ENCODE measurements at regions not wholly inside any gene's neighbourhood (a gene's known extent, or its start where the extent isn't known, plus 50 kb on each side); places are given as distances from the start of the nearest gene placed in this dataset.

DNA sequence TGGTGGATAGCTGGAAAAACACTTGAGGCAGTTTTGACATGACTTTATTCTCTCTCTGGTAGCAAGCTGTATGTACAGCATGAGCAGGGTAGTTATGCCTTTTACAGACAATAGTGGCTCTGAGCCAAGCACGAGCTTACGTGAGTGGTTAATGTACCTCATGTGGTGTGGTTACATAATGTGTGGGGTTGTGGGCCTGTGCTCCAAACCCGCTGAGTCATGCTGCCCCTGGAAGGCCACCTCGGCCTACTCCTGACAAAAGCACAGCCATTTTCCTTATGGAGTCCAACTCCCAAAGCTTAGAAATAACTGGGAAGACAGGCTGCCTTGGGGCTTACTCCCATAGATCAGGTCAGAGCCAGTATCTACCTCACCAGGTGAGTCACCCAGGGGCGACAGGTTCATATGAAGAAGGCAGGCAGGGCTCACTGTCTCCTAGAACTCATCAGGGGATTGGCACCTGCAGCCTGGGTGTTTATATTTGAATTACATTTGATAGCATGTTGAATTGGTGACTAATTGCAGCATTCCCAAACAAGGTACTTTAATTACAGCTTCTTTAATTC lies 404.5 kb downstream of the ADRA2A start (continued):
- TF ChIP-seq, protein P1, sequence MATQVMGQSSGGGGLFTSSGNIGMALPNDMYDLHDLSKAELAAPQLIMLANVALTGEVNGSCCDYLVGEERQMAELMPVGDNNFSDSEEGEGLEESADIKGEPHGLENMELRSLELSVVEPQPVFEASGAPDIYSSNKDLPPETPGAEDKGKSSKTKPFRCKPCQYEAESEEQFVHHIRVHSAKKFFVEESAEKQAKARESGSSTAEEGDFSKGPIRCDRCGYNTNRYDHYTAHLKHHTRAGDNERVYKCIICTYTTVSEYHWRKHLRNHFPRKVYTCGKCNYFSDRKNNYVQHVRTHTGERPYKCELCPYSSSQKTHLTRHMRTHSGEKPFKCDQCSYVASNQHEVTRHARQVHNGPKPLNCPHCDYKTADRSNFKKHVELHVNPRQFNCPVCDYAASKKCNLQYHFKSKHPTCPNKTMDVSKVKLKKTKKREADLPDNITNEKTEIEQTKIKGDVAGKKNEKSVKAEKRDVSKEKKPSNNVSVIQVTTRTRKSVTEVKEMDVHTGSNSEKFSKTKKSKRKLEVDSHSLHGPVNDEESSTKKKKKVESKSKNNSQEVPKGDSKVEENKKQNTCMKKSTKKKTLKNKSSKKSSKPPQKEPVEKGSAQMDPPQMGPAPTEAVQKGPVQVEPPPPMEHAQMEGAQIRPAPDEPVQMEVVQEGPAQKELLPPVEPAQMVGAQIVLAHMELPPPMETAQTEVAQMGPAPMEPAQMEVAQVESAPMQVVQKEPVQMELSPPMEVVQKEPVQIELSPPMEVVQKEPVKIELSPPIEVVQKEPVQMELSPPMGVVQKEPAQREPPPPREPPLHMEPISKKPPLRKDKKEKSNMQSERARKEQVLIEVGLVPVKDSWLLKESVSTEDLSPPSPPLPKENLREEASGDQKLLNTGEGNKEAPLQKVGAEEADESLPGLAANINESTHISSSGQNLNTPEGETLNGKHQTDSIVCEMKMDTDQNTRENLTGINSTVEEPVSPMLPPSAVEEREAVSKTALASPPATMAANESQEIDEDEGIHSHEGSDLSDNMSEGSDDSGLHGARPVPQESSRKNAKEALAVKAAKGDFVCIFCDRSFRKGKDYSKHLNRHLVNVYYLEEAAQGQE (IDR thresholded peaks at IDR 0.05; ENCODE audit: low read depth, low read length), result no peak
- TF ChIP-seq SMAD1 (IDR thresholded peaks at IDR 0.05; ENCODE audit: low read depth, partially characterized antibody) (no peak), RAD51 (IDR thresholded peaks at IDR 0.05) (no peak), NFYB (IDR thresholded peaks at IDR 0.05; ENCODE audit: insufficient read depth, low read depth, low read length) (no peak), CBX5 (IDR thresholded peaks at IDR 0.05; ENCODE audit: low read depth) (no peak), ZSCAN29 (IDR thresholded peaks at IDR 0.05) (no peak), MXI1 (IDR thresholded peaks at IDR 0.05; ENCODE audit: low read depth, low read length) (no peak), NBN (IDR thresholded peaks at IDR 0.05) (no peak), SIX5 (IDR thresholded peaks at IDR 0.05; ENCODE audit: low read depth, low read length, severe bottlenecking) (no peak), IKZF2 (IDR thresholded peaks at IDR 0.05) (no peak)

DNA sequence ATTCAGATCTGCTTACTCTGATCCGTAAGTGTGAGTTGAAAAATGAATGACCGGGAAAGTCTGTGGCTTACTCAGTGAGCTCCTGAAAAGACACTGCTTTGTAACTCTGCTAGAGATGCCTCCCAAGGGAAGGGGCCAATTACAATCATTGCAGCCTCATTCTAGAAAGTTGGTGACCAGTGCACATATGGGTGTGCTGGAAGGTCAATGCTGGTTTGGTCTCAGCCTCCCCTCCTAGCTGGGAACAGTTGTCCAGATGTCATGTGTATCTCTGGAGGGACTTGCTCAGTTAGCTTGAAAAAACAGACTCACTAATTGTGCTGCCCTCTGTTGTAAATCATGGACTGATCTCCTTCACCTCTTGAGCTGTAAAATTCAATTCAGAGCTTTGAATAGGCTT lies 405.0 kb downstream of the ADRA2A start:
- Histone ChIP-seq H3K9ac (ENCODE audit: control insufficient read depth, insufficient read depth, low read length) (no peak overlapping the region), H2AFZ (ENCODE audit: control insufficient read depth, low read depth, low read length) (no peak overlapping the region), H3K4me2 (ENCODE audit: control insufficient read depth, insufficient read depth) (no peak overlapping the region), H3K27ac (ENCODE audit: control insufficient read depth, insufficient read depth) (no peak overlapping the region), H3K79me2 (ENCODE audit: control insufficient read depth, insufficient read depth, low read length) (no peaks in the 10 kb centered on the region), H3K4me1 (ENCODE audit: control insufficient read depth, insufficient read depth, low read length) (no peaks in the 10 kb centered on the region), H4K20me1 (ENCODE audit: control insufficient read depth, insufficient read depth) (no peaks in the 10 kb centered on the region), H3K4me3 (no peak overlapping the region), H3K9me3 (replicated peaks; ENCODE audit: control insufficient read depth, insufficient read depth, low read length) (no peaks in the 10 kb centered on the region), H3K36me3 (ENCODE audit: control insufficient read depth in 2 of 2, insufficient read depth in 2 of 2, low read length in 1 of 2) (no peaks in the 10 kb centered on the region), H3K27me3 (replicated peaks in 1 of 2; ENCODE audit: control insufficient read depth in 2 of 2, insufficient read depth in 2 of 2, low read length in 1 of 2) (no peaks in the 10 kb centered on the region)
- ChIA-PET CTCF (interaction anchor here (1.0 to 1.1 kb wide), 2 partner anchors 14 to 15 kb away, joined by 3 to 4 read pairs; no protein-coding TSS in a partner anchor), SMC1A (ENCODE audit: uncharacterized antibody, unreplicated experiment) (interaction anchor here (1.1 to 1.6 kb wide), 2 partner anchors 8 to 15 kb away, joined by 3 to 4 read pairs; no protein-coding TSS in a partner anchor), POLR2A (no interaction called here), RAD21 (ENCODE audit: unreplicated experiment) (no interaction called here)
- TF ChIP-seq TAF1 (IDR thresholded peaks at IDR 0.05; ENCODE audit: borderline replicate concordance, low read depth, low read length) (no peak), NFYB (IDR thresholded peaks at IDR 0.05; ENCODE audit: insufficient read depth, low read depth, low read length) (no peak), RELA (IDR thresholded peaks at IDR 0.05; ENCODE audit: borderline replicate concordance, partially characterized antibody) (no peak), BRCA1 (IDR thresholded peaks at IDR 0.05; ENCODE audit: low read depth, low read length) (no peak), CHD2 (IDR thresholded peaks at IDR 0.05; ENCODE audit: borderline replicate concordance, low read depth, low read length) (no peak), MXI1 (IDR thresholded peaks at IDR 0.05; ENCODE audit: low read depth, low read length) (no peak), NFIC (IDR thresholded peaks at IDR 0.05; ENCODE audit: low read depth, low read length) (no peak), BACH1 (IDR thresholded peaks at IDR 0.05; ENCODE audit: borderline replicate concordance) (no peak)
- intact Hi-C loops (cut with micrococcal nuclease; ENCODE audit: unreplicated experiment), result no loop called here
- BruUV-seq (replicated peaks), result no TSS peak
- in situ Hi-C loops (cut with MboI), result no loop called here
- DNase-seq (ENCODE audit: low read depth, low spot score) (no peak), ATAC-seq (no peak), FAIRE-seq (no peak)
- 38% methylated on average over 2 of the region's 2 CpGs for WGBS (ENCODE audit: insufficient coverage, insufficient replicate concordance, low lambda C conversion rate, missing lambda C conversion rate)
